WTC11 (cell line): ENCODE measurements at regions not wholly inside any gene's neighbourhood (a gene's known extent, or its start where the extent isn't known, plus 50 kb on each side); places are given as distances from the start of the nearest gene placed in this dataset.
"Not testable (repeated sequence)": the region's sequence is repeated elsewhere in the genome, so short reads cannot be mapped to it uniquely, and the experiment has no call there.

Experiments used
- ATAC-seq: fragments of 200-7000 bp; cut with Tn5 transposase; 2 replicates; pipeline ENCODE4 v1.10.0; 2021; ENCODE audit warnings: mild to moderate bottlenecking, moderate library complexity
- CTCF ChIA-PET: fragments of 300-600 bp; sonication (Branson Sonifier 250); formaldehyde crosslinking; loops from one replicate; lab custom pipeline; 2021; ENCODE audit warnings: antibody characterized with exemption; lab: Charles Lee
- POLR2A ChIA-PET: fragments of 350-600 bp; sonication (Branson Sonifier 250); formaldehyde crosslinking; loops from one replicate; lab custom pipeline; 2021; ENCODE audit warnings: antibody characterized with exemption; lab: Charles Lee
- DNase-seq: peaks from one replicate; pipeline ENCODE4 v3.0.0; 2021; ENCODE audit warnings: low spot score
- H3K27ac Mint-ChIP-seq: 2 replicates; pipeline ENCODE4 v1.8.0; 2021; ENCODE audit warnings: mixed read lengths
- H3K27me3 Mint-ChIP-seq: 2 replicates; pipeline ENCODE4 v1.8.0; 2021; ENCODE audit warnings: low read depth, mild to moderate bottlenecking, moderate library complexity, mixed read lengths
- H3K36me3 Mint-ChIP-seq: 2 replicates; pipeline ENCODE4 v1.8.0; 2021; ENCODE audit warnings: mixed read lengths
- H3K4me1 Mint-ChIP-seq: 2 replicates; pipeline ENCODE4 v1.8.0; 2022; ENCODE audit warnings: mixed read lengths
- H3K4me3 Mint-ChIP-seq: 2 replicates; pipeline ENCODE4 v1.8.0; 2021; ENCODE audit warnings: mild to moderate bottlenecking, moderate library complexity, mixed read lengths
- H3K9me3 Mint-ChIP-seq: 2 replicates; pipeline ENCODE4 v1.8.0; 2021; ENCODE audit warnings: mixed read lengths
- ATF1 ChIP-seq: sonication (generic); formaldehyde crosslinking; IDR thresholded peaks from 2 replicates; pipeline ENCODE4 v1.8.1; 2023; ENCODE audit warnings: mild to moderate bottlenecking, moderate library complexity, missing genetic modification reagents
- CBFB ChIP-seq: sonication (generic); formaldehyde crosslinking; IDR thresholded peaks from 2 replicates; pipeline ENCODE4 v1.8.1; 2022; ENCODE audit warnings: mild to moderate bottlenecking, low read depth, missing genetic modification reagents
- ETV6 ChIP-seq: sonication (generic); formaldehyde crosslinking; IDR thresholded peaks from 2 replicates; pipeline ENCODE4 v1.8.1; 2022; ENCODE audit warnings: mild to moderate bottlenecking, missing genetic modification reagents
- FOXK1 ChIP-seq: sonication (generic); formaldehyde crosslinking; IDR thresholded peaks from 2 replicates; pipeline ENCODE4 v1.8.0; 2022; ENCODE audit warnings: mild to moderate bottlenecking, moderate library complexity, missing genetic modification reagents
- IRF1 ChIP-seq: sonication (generic); formaldehyde crosslinking; IDR thresholded peaks from 2 replicates; pipeline ENCODE4 v1.8.0; 2023; ENCODE audit warnings: missing genetic modification reagents
- IRF2 ChIP-seq: sonication (generic); formaldehyde crosslinking; IDR thresholded peaks from 2 replicates; pipeline ENCODE4 v1.8.0; 2022; ENCODE audit warnings: low read depth, missing genetic modification reagents, borderline replicate concordance
- NR3C1 ChIP-seq: sonication (generic); formaldehyde crosslinking; conservative IDR thresholded peaks from 2 replicates; pipeline ENCODE4 v1.8.1; 2023; ENCODE audit warnings: low read depth, mild to moderate bottlenecking, missing genetic modification reagents
- PREB ChIP-seq: sonication (generic); formaldehyde crosslinking; IDR thresholded peaks from 2 replicates; pipeline ENCODE4 v1.8.1; 2022; ENCODE audit warnings: mild to moderate bottlenecking, missing genetic modification reagents, moderate library complexity, borderline replicate concordance
- SMAD3 ChIP-seq: sonication (generic); formaldehyde crosslinking; IDR thresholded peaks from 2 replicates; pipeline ENCODE4 v1.8.0; 2022; ENCODE audit warnings: missing genetic modification reagents, mild to moderate bottlenecking, borderline replicate concordance
- STAT6 ChIP-seq: sonication (generic); formaldehyde crosslinking; conservative IDR thresholded peaks from 2 replicates; pipeline ENCODE4 v1.8.1; 2023; ENCODE audit warnings: mild to moderate bottlenecking, low read depth, missing genetic modification reagents, moderate library complexity
- TCF7 ChIP-seq: sonication (generic); formaldehyde crosslinking; IDR thresholded peaks from 2 replicates; pipeline ENCODE4 v1.8.0; 2022; ENCODE audit warnings: mild to moderate bottlenecking, low read depth, missing genetic modification reagents, moderate library complexity
- TEAD1 ChIP-seq: sonication (generic); formaldehyde crosslinking; IDR thresholded peaks from 2 replicates; pipeline ENCODE4 v1.8.0; 2022; ENCODE audit warnings: mild to moderate bottlenecking, missing genetic modification reagents
- TEAD4 ChIP-seq: sonication (generic); formaldehyde crosslinking; IDR thresholded peaks from 2 replicates; pipeline ENCODE4 v1.8.0; 2022; ENCODE audit warnings: mild to moderate bottlenecking, missing genetic modification reagents
- TP53 ChIP-seq: sonication (generic); formaldehyde crosslinking; IDR thresholded peaks from 2 replicates; pipeline ENCODE4 v1.8.1; 2023; ENCODE audit warnings: mild to moderate bottlenecking, missing genetic modification reagents
- ZNF263 ChIP-seq: sonication (generic); formaldehyde crosslinking; IDR thresholded peaks from 2 replicates; pipeline ENCODE4 v1.8.1; 2022; ENCODE audit warnings: low read depth, mild to moderate bottlenecking, moderate library complexity, missing genetic modification reagents
- ZNF317 ChIP-seq: sonication (generic); formaldehyde crosslinking; IDR thresholded peaks from 2 replicates; pipeline ENCODE4 v1.8.1; 2023; ENCODE audit warnings: low read depth, mild to moderate bottlenecking, moderate library complexity, missing genetic modification reagents, borderline replicate concordance
- ZNF416 ChIP-seq: fragments of 250-450 bp; sonication (Bioruptor Pico); IDR thresholded peaks from 2 replicates; pipeline ENCODE4 v1.9.0; 2021; ENCODE audit warnings: mild to moderate bottlenecking, inconsistent platforms
- ZNF671 ChIP-seq: fragments of 250-450 bp; sonication (Bioruptor Pico); IDR thresholded peaks from 2 replicates; pipeline ENCODE4 v1.8.0; 2021; ENCODE audit warnings: mild to moderate bottlenecking

GRCh38 chr2:153657651-153658050, 179.1 kb upstream of the RPRM start (continued):
- TF ChIP-seq CBFB (no peak), TEAD4 (CRISPR knock-in tag) (no peak)
- TF ChIP-seq, all 79 proteins: peak for 0

GRCh38 chr2:153661801-153662200, 183.2 kb upstream of the RPRM start:
- Mint-ChIP-seq H3K9me3 (peaks cover 39% of the 10 kb centered on the region), H3K36me3 (peaks cover 22% of the 10 kb centered on the region), H3K27me3 (no peaks in the 10 kb centered on the region), H3K4me1 (no peaks in the 10 kb centered on the region), H3K4me3 (no peak overlapping the region)
- ATAC-seq, result no peak
- ChIA-PET POLR2A (no interaction called here), CTCF (no interaction called here)
- no peak for DNase-seq
- no peak for TF ChIP-seq TP53
- no peak for TF ChIP-seq TCF7 (CRISPR knock-in tag)
- TF ChIP-seq ZNF263, result no peak
- TF ChIP-seq ZNF416, result no peak
- no peak for TF ChIP-seq STAT6 (CRISPR knock-in tag)
- TF ChIP-seq, all 79 proteins: peak for 0
- H3K27ac Mint-ChIP-seq, result no peak overlapping the region

GRCh38 chr2:153663371-153663770, 184.8 kb upstream of the RPRM start:
- no peak overlapping the region for H3K4me3 Mint-ChIP-seq
- peaks cover 50% of the 10 kb centered on the region for H3K9me3 Mint-ChIP-seq
- no peak overlapping the region for H3K27ac Mint-ChIP-seq
- TF ChIP-seq TEAD1 (no peak), IRF2 (CRISPR knock-in tag) (no peak), CBFB (no peak), STAT6 (CRISPR knock-in tag) (no peak), IRF1 (CRISPR knock-in tag) (no peak), ATF1 (no peak), ZNF317 (no peak), PREB (no peak), ZNF671 (CRISPR knock-in tag) (no peak), FOXK1 (no peak), SMAD3 (CRISPR knock-in tag) (no peak), NR3C1 (CRISPR knock-in tag) (no peak), ETV6 (no peak)
- TF ChIP-seq, all 79 proteins: peak for 0
- no peak for DNase-seq
- no peak for ATAC-seq
- POLR2A ChIA-PET, result no interaction called here
- H3K36me3 Mint-ChIP-seq, result peaks cover 22% of the 10 kb centered on the region
- CTCF ChIA-PET, result no interaction called here
- no peaks in the 10 kb centered on the region for H3K27me3 Mint-ChIP-seq
- H3K4me1 Mint-ChIP-seq, result no peaks in the 10 kb centered on the region

- Mint-ChIP-seq H3K9me3 (peaks cover 52% of the 10 kb centered on the region), H3K36me3 (peaks cover 22% of the 10 kb centered on the region)
- ATAC-seq, H3K27me3 Mint-ChIP-seq, POLR2A ChIA-PET, H3K4me1 Mint-ChIP-seq, H3K4me3 Mint-ChIP-seq, CTCF ChIA-PET, H3K27ac Mint-ChIP-seq, DNase-seq: not testable (repeated sequence)
Observed at GRCh38 chr2:153664009-153664408, 185.4 kb upstream of the RPRM start.
